ENCODE measurements at regions not wholly inside any gene's neighbourhood (a gene's known extent, or its start where the extent isn't known, plus 50 kb on each side); places are given as distances from the start of the nearest gene placed in this dataset.

DNA sequence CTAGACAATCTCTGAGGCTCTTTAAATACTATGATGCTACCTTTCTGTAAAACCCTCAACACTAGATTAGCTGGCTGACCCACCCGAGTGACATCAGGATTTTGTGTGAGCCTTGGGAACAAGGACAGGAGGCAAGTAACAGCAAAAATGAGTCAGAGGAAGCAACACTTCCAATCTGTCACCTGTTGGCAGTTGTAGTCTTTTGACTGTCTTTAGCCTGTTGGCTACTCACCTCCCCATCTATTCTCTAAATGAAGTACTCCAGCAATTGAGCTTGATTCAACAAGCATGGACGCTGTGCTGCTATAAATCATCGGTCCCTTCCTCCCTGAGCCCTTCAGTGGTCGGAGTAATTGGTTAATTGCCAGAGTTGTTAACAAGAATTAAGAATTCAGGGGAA is 898.7 kb downstream of the BCL11A start:
- DNase-seq (ENCODE audit: low read depth in 4 of 4, low spot score in 3 of 4), result no peak

GRCh38 chr2:59653164-59653563 is 900.3 kb downstream of the BCL11A start:
- no peak for DNase-seq (ENCODE audit: low read depth in 4 of 4, low spot score in 3 of 4)

GRCh38 chr2:59630789-59631188 is 922.7 kb downstream of the BCL11A start:
- no peak for DNase-seq (ENCODE audit: low read depth in 4 of 4, low spot score in 3 of 4)

DNA sequence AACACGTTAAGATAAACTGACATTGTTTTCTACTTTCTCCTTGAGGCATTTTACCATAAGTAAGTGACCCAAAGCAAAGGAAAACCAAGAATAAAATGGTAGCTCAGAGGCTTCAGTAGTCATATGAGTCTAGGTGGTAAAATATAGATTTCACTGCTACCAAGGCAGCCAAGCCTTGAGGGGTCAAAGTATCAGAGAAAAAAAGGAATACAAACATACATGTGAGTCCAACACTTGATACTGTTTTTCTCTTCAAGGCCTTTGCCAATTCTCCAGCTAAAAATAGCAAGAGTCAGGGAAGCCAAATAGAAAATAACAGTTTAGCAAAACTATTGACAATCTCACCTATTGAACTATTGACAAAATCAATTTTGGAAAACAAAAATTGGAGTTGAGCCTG is 925.9 kb downstream of the BCL11A start:
- no peak for DNase-seq (ENCODE audit: low read depth in 4 of 4, low spot score in 3 of 4)

DNA sequence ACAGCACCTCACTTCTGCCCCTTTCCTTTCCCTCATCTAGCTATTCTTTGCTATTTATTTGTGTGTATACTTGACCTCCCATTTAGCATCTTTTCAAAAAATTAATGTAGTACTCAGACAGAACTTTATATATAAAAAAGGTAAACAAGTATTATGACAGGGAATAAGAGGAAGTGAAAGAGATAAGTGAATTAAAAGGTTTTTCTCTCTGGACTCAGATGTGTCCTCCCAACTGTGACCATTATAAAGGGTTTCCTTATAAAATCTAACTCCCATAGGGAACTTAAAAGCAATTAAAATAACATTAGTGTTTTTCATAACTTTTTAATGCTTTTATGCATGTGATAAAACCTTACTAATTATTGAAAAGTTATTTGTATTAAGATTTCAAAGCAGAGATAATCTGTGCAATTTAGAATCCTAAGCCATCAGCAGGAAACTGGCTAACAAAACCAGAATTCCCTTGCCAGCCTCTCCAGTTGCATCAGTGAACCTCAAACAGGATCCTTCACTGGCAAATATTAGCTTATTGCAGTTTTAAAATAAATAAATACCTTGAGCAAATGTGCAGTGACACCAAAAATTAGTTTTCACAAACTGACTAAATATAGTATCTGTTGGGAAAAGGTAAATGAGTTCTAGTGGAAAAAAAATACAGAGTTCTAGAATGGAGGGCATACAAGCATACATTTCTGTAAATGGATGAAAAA is 930.7 kb downstream of the BCL11A start:
- no peak for DNase-seq (ENCODE audit: low read depth in 4 of 4, low spot score in 3 of 4)

- DNase-seq (ENCODE audit: low read depth in 4 of 4, low spot score in 3 of 4), result no peak
Observed at GRCh38 chr2:59604123-59604522, 949.3 kb downstream of the BCL11A start.

DNA sequence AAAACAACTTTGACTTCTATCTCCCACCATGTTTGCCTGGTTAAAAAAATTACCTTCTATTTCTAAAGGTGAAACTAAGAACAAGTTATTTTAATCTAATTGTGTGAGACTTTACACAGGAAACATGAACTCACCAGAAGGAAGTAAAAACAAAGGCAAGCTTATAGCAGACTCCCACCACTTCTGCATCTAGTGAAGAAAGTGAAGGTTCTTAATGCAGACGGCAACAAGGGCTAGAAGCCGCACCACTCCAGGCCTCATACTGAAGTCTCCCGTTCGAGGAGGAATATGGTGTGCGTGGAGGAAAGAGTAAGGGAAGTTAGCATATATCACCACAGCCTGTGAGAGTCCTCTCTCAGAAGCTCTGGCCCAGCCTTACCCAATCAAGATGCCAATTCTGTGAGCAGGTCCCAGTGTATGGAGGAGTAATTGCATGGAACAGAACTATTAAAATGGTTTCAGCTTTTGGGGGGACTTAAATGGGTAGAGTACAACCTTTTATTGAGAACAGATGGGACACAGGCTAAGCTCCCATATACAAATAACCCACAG is 958.7 kb downstream of the BCL11A start:
- no peak for DNase-seq (ENCODE audit: low read depth in 4 of 4, low spot score in 3 of 4)

GRCh38 chr2:59590798-59591197 is 962.7 kb downstream of the BCL11A start:
- DNase-seq (ENCODE audit: low read depth in 4 of 4, low spot score in 3 of 4), result no peak

- DNase-seq (ENCODE audit: low read depth in 4 of 4, low spot score in 3 of 4), result no peak
Observed at GRCh38 chr2:59589881-59590280, 963.6 kb downstream of the BCL11A start.

- no peak for DNase-seq (ENCODE audit: low read depth in 4 of 4, low spot score in 3 of 4)
Observed at GRCh38 chr2:59588286-59588685, 965.2 kb downstream of the BCL11A start.

DNA sequence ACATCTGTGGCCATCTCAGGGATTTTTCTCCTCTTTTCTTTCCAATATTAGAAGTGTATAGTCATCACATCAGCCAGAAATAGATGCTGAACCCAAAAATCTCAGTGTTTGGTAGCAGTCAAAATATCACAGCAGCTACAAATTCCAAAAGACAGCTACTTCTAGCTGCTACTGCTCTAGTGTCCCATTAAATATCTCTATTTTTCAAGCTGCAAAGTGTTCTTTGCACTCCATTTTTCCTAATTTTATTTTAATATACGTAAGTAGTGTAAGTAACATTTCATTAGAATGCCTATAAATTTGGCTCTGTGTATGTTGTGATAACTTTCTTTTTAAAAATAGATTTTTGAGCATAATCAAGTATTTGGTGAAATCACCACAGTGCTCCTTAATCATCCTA is 967.3 kb downstream of the BCL11A start:
- no peak for DNase-seq (ENCODE audit: low read depth in 4 of 4, low spot score in 3 of 4)

DNA sequence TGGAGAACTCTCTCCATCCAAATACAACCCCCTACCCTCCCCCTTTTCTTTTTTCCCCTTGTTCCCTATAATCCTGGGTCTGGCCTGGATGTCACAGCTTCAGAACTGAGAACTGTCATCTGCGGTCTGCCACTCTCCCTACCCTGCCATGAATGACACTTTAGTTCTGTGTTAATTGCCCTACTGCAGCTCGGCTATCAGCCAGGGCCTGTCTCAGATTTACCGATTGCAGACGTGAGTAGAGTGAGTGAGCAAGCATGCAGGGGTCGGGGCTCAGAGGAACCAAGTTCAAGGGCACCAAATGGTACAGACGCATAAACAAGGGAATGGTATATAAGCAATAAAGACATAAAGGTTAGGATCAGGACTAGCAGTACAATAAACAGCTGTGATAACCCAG is 967.8 kb downstream of the BCL11A start:
- DNase-seq (ENCODE audit: low read depth in 4 of 4, low spot score in 3 of 4), result no peak

DNA sequence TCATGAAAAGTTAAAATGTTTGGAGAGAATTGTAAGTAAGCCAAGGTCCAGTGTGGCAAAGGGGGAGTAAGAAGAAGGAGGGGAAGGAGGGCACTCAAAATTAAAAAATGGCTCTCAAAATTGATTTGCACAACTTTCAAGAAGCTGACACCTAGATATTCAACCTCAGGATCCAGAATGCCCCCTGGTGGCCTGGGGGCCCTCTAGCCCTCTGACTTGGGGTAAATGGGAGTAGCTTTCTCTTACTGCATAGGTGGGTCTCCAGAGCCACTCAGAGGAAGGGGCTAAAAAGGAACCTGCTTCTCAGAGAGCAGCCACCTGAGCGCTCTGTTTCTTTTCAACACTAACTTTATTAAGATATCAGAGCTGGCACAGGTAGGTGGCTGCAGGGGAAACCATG is 968.5 kb downstream of the BCL11A start:
- DNase-seq (ENCODE audit: low read depth in 4 of 4, low spot score in 3 of 4), result no peak

DNA sequence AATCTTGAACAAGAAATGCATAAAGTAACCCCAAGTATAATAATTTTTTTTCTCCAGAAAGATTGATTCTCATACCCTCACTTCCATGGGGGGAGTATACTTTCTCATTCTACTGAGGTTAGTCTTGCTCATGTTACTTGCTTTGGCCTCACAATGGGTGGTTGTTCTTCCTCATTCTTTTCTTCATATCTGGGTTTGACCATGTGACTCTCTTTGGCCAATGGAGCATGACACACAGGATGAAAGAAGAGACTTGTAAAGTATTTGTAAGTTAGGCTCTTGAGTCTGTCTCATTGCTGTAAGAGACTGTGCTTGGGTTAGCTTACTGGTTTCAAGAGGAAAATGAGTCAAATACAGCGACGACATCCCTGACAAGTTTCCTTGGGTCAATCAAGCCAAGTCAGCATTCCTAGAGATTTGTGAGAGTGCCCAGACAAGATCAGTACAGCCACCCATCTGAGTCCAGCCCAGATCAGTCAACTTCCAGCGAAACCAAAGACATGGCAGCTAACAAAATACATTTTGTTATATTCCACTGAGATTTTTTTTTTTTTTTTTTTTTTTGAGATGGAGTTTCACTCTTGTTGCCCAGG is 970.2 kb downstream of the BCL11A start:
- no peak for DNase-seq (ENCODE audit: low read depth in 4 of 4, low spot score in 3 of 4)

GRCh38 chr2:59578349-59578748 is 975.1 kb downstream of the BCL11A start:
- DNase-seq (ENCODE audit: low read depth in 4 of 4, low spot score in 3 of 4), result no peak

DNA sequence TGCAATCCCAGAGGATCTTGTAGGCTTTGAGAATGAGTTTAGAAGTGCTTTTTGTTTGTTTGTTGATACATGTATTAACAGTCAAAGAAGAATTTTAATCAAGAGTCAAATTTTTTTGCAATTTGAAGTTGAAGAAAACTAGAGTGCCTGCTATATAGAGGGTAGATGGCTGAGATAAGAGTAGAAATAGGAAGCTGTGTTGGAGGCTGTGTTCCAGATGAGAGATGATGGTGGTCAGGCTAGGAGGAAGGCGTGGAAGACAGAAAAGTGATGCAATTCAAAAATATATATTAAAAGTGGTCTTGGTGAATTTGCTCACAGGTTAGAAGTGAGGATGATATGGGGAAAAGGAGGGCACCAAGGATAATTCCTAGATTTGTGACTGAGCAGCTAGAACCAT is 978.3 kb downstream of the BCL11A start:
- no peak for DNase-seq (ENCODE audit: low read depth in 4 of 4, low spot score in 3 of 4)

GRCh38 chr2:59572227-59572626 is 981.2 kb downstream of the BCL11A start:
- DNase-seq (ENCODE audit: low read depth in 4 of 4, low spot score in 3 of 4), result no peak

DNA sequence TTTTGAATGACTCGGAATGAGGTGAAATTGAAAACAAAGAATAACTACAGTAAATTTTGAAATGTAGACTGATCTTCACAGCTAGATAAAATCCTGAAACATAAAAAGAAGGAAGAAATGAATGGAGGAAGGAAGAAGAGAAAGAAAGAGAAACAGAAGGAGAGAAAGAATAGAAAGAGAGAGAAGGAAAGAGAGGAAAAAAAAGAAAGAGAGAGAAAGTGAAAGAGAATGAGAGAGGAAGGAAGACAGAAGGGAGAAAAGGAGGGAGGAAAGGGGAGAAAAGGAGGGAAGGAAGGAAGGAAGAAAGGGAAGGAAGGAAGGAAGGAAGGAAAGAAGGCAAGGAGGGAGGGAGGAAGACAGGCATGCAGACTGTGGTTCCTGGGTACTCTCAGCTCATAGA is 982.6 kb downstream of the BCL11A start:
- DNase-seq (ENCODE audit: low read depth in 4 of 4, low spot score in 3 of 4), result no peak

DNA sequence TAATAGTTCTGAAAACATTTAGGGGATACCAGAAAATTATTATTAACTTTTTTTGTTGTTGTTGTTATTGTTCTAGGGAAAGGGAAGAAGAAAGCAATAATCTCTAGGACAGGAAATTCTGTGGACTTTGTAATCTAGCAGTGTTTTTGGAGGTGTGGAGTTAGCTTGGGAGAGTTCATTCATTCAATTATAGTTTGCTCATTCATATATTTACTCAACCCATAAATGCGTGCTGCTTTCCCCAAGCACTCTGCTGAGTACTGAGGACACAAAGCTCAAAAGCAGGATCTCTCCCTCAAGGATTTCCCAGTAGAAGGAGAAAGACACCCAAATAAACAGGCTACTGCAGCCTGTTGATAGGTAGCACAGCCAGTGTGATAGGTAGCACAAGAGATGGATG is 984.3 kb downstream of the BCL11A start:
- no peak for DNase-seq (ENCODE audit: low read depth in 4 of 4, low spot score in 3 of 4)

- no peak for DNase-seq (ENCODE audit: low read depth in 4 of 4, low spot score in 3 of 4)
Observed at GRCh38 chr2:59568461-59568860, 985.0 kb downstream of the BCL11A start.

DNA sequence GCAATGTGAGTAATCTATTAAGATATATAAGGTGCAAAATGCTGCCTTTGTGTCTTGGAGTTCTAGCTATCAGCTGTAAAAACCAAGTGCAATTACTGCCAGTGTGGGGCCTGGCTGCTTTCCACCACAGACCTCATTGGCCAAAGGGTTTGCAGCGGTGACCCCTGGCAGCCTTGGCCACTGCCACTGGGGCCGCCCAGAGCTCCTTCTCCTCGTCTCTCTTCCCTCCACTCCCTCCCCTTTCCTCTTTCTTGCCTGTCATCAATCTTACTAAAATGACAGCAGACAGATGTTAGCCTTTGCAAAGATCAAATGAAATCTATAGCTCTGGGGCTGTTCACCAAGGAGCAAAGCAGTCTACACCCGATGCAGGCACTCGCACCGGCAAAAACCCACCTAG is 986.3 kb downstream of the BCL11A start:
- no peak for DNase-seq (ENCODE audit: low read depth in 4 of 4, low spot score in 3 of 4)

GRCh38 chr2:59566739-59567138 is 986.7 kb downstream of the BCL11A start:
- no peak for DNase-seq (ENCODE audit: low read depth in 4 of 4, low spot score in 3 of 4)

Data from right renal pelvis (tissue), 4 donors.